ENCODE measurements at regions not wholly inside any gene's neighbourhood (a gene's known extent, or its start where the extent isn't known, plus 50 kb on each side); places are given as distances from the start of the nearest gene placed in this dataset.
A peak's percentile ranks its signal among the peaks of the same experiment; 100 is the strongest.

DNA sequence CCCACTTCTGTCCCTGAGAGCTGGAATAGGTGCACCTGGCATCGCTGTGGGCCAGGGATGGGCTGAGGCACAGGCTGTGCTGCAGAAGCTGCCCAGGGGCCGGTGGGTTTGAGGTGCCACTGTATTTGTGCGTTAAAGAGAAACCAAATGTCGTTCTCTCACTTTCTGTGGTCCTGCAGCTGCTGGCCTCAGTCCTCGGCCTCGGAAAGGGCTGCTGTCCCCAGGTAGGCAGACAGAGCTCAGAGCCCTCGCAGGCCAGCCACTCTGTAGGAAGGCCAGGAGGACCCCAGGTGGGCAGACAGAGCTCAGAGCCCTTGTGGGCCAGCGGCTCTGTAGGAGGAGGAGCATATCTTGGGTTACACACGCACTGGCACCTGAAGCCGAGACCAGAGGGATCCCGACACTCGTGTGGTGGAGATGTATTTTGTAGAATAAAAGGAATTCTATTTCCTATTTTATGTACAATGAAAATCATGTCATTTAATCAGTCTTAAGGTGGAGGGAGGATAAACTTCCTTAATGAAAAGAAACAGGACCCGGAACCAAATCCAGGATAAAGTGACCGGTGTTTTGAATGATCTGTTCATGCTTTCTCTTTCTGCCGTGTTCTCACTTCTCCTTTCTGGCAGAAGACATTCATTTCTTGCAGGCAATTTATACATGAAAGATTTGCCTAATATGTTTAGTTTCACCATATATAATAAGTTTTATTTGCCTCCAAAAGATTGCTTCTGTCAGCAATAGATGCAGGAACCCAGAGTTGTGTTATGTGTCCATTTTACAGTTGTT is 54.4 kb upstream of the HGFAC start:
- H3K4me3 Mint-ChIP-seq (ENCODE audit: unreplicated experiment), result no peak overlapping the region
- Histone ChIP-seq H3K4me1 (ENCODE audit: insufficient read depth, low read length) (peaks cover 43% of the 10 kb centered on the region), H3K4me2 (ENCODE audit: low read length) (peak overlapping the region; percentile 92), H3K79me2 (ENCODE audit: insufficient read depth, low read length) (peaks cover 14% of the 10 kb centered on the region), H3K4me3 (ENCODE audit: insufficient read depth, low read depth, low read length) (peak overlapping the region; percentile 32), H3K9me3 (ENCODE audit: insufficient read depth, low read depth, low read length) (no peaks in the 10 kb centered on the region), H3K27me3 (ENCODE audit: insufficient read depth, low read length) (no peaks in the 10 kb centered on the region), H3K36me3 (ENCODE audit: insufficient read depth, low read length) (no peaks in the 10 kb centered on the region), H2AFZ (ENCODE audit: low read depth, low read length) (peak overlapping the region; percentile 61), H3K27ac (ENCODE audit: low read depth, low read length) (peak overlapping the region; percentile 94), H4K20me1 (ENCODE audit: insufficient read depth, low read length) (no peaks in the 10 kb centered on the region), H3K9ac (ENCODE audit: low read length) (peak overlapping the region; percentile 86)
- TF ChIP-seq EZH2 (IDR thresholded peaks at IDR 0.05; ENCODE audit: insufficient read depth, low read length), result no peak
- TF ChIP-seq, protein P1, sequence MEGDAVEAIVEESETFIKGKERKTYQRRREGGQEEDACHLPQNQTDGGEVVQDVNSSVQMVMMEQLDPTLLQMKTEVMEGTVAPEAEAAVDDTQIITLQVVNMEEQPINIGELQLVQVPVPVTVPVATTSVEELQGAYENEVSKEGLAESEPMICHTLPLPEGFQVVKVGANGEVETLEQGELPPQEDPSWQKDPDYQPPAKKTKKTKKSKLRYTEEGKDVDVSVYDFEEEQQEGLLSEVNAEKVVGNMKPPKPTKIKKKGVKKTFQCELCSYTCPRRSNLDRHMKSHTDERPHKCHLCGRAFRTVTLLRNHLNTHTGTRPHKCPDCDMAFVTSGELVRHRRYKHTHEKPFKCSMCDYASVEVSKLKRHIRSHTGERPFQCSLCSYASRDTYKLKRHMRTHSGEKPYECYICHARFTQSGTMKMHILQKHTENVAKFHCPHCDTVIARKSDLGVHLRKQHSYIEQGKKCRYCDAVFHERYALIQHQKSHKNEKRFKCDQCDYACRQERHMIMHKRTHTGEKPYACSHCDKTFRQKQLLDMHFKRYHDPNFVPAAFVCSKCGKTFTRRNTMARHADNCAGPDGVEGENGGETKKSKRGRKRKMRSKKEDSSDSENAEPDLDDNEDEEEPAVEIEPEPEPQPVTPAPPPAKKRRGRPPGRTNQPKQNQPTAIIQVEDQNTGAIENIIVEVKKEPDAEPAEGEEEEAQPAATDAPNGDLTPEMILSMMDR (IDR thresholded peaks at IDR 0.05; ENCODE audit: insufficient read depth, low read depth, low read length), result no peak
- H3K36me3 Mint-ChIP-seq (ENCODE audit: low read depth, unreplicated experiment), result peaks cover 3% of the 10 kb centered on the region
- peaks cover 43% of the 10 kb centered on the region for H3K4me1 Mint-ChIP-seq (ENCODE audit: low read depth, unreplicated experiment)
- peak overlapping the region; percentile 26 for H3K27ac Mint-ChIP-seq (ENCODE audit: unreplicated experiment)
- FAIRE-seq (no peak), DNase-seq (ENCODE audit: low read depth) (no peak)
- peaks cover 2% of the 10 kb centered on the region for H3K9me3 Mint-ChIP-seq (ENCODE audit: unreplicated experiment)
- no peaks in the 10 kb centered on the region for H3K27me3 Mint-ChIP-seq (ENCODE audit: low read depth, unreplicated experiment)

DNA sequence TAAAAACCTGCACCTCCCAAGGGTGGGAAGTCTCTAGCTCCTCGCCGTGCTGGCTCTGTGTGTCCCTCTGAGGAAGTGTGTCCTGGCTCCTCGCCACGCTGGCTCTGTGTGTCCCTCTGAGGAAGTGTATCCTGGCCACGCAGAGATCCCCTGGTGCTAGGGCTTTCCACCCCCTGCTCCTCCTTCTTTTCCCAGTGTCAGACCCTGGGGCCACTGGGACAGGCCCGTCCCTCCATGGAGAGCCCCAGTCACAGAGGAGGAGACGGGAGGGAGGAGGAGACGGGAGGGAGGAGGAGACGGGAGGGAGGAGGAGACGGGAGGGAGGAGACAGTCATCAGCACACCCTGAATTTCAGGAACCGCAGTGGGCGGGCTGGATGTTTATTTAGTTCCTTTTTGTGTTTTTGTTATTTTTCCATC is 53.8 kb upstream of the HGFAC start:
- peak overlapping the region; percentile 61 for H2AFZ ChIP-seq (ENCODE audit: low read depth, low read length)
- FAIRE-seq (no peak), DNase-seq (ENCODE audit: low read depth) (peak; percentile 30)
- peak overlapping the region; percentile 86 for H3K9ac ChIP-seq (ENCODE audit: low read length)
- H3K4me1 ChIP-seq (ENCODE audit: insufficient read depth, low read length), result peaks cover 43% of the 10 kb centered on the region
- H4K20me1 ChIP-seq (ENCODE audit: insufficient read depth, low read length), result no peaks in the 10 kb centered on the region
- H3K27ac ChIP-seq (ENCODE audit: low read depth, low read length), result peak overlapping the region; percentile 94
- Mint-ChIP-seq H3K9me3 (ENCODE audit: unreplicated experiment) (no peaks in the 10 kb centered on the region), H3K4me1 (ENCODE audit: low read depth, unreplicated experiment) (peaks cover 45% of the 10 kb centered on the region), H3K27ac (ENCODE audit: unreplicated experiment) (peak overlapping the region; percentile 26), H3K4me3 (ENCODE audit: unreplicated experiment) (peak overlapping the region; percentile 72), H3K27me3 (ENCODE audit: low read depth, unreplicated experiment) (no peaks in the 10 kb centered on the region), H3K36me3 (ENCODE audit: low read depth, unreplicated experiment) (peaks cover 3% of the 10 kb centered on the region)
- H3K79me2 ChIP-seq (ENCODE audit: insufficient read depth, low read length), result peaks cover 14% of the 10 kb centered on the region
- no peaks in the 10 kb centered on the region for H3K9me3 ChIP-seq (ENCODE audit: insufficient read depth, low read depth, low read length)
- peak overlapping the region; percentile 32 for H3K4me3 ChIP-seq (ENCODE audit: insufficient read depth, low read depth, low read length)
- H3K27me3 ChIP-seq (ENCODE audit: insufficient read depth, low read length), result no peaks in the 10 kb centered on the region
- H3K4me2 ChIP-seq (ENCODE audit: low read length), result peak overlapping the region; percentile 92
- TF ChIP-seq, protein P1 (IDR thresholded peaks at IDR 0.05; ENCODE audit: insufficient read depth, low read depth, low read length), result no peak
- no peak for TF ChIP-seq EZH2 (IDR thresholded peaks at IDR 0.05; ENCODE audit: insufficient read depth, low read length)
- no peaks in the 10 kb centered on the region for H3K36me3 ChIP-seq (ENCODE audit: insufficient read depth, low read length)
